Fibroblast of the conjunctiva (primary cell): ENCODE measurements at regions not wholly inside any gene's neighbourhood (a gene's known extent, or its start where the extent isn't known, plus 50 kb on each side); places are given as distances from the start of the nearest gene placed in this dataset.

Experiments
- DNase-seq: peaks from one replicate; pipeline ENCODE4 v3.0.0-alpha.2; 2010; ENCODE audit warnings: low read depth

DNA sequence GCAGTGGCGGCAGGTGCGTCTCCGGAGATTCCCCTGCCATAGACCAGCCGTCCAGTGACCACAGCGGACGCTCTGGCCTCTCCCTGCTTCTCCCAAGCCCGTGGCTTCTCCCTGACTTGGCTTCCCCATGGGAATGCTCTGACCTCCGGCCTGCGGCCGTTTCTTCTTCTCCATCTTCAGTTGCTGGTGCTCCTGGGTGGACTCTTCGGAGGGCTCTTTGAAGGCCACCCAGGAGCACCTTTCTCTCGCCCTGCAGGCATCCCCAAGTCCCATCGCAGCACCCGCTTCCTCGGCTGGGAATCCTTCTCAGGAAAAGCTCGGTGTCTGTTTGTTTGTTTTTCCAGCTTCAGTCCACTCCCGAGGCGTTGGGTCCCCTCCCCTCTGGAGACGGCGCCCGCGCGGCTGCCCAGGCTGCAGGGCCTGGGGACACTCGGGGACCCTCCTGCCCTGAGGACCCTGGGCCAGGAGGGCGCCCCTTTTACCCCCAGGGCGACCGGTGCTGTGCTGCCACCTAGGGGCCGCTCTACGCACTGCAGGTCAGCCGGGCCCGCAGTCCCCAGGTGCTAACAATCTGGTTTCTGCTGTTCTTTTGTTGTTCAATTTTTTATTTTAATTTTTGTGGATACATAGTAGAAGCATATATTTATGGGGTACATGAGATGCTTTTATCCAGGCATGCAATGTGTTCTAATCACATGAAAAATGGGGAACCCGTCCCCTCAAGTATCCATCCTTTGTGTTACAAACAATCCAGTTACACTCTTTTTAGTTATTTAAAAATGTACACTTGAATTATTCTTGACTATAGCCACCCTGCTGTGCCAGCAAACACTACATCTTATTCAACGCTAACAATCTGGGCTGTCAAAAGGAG lies 197.9 kb upstream of the ADAMTS16 start:
- DNase-seq = no peak

DNA sequence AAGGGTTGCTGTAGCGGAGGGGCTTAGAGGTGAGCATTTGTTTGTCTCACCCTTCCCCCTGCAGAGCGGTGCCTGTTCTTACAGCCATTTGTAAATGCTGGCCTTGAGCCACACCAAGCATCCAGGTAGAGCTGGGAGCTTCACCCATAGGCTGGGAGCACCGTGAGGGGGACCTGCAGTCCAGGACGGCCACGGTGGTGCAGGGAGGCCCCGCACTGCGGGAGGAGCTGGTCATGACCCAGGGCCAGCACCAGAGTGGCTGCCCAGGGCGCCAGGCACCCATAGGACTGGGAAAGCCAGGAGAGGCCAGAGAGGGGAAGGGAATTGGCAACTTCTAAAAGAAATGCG lies 197.3 kb upstream of the ADAMTS16 start:
- no peak for DNase-seq

DNA sequence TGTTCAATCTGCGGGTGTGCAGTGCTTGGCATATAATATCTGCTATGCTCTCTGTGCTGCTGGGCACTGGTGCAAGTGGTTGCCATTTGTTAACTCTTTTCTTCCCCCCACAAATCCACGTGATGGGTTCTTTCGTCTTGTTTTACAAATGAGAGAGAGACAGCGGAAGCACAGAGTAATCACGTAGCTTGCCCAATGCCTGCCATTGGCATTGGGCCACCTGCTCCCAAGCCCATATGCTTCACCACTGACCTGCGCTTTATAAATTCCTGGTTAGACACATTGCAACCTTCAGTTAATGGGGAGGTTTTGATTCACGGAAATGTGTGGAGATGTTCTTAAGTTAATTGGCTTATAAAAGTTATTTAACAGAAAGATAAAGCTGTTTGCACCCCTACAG lies 194.8 kb upstream of the ADAMTS16 start:
- no peak for DNase-seq

DNA sequence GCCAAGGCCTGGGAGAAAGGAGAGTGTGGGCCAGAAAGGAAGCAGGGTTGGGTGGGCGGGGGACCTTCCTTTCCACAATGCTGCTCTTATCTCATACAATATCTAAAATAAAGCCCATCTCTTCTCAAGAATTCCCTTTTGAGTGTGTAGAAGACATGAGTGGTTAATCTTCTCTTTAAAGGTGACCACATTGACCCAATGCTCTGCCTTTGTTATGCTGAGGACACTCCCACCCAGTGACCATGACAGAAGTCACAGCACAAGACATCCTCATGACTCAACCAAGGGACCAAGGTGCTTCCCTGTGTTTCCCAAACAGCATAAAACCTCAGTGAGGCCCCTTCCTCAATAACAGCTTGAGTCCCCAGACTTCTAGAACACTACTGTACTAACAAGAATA lies 193.0 kb upstream of the ADAMTS16 start:
- no peak for DNase-seq

DNA sequence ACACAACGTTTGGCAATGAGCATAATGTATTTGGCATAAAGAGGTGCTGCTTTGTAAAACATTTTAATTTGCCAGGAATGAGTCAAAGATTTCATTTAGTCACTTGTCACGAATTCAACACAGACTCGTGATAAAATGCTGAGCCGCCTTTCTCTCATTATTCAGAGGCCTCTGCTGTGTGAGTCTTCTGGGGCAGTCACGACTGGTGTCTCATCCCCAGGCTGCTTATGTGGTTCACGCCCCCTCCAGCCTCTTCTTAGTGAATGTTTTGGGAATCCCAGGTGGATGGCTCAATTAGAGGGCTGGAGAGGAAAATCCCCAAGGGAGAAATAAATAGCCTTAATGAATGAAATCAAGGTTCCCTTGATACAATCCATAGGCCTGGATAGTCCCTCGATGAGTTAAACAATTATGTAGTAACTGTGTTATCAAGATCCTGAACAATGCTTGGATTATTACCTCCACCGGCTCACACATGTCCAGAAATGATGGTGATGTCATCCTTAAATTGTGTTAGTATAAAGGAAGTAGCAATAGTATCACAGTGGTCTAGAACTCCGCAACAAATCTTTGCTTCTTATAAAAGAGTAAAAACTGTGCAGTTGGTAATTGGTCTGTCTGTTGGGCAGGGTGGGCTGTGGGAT lies 192.1 kb upstream of the ADAMTS16 start:
- no peak for DNase-seq

DNA sequence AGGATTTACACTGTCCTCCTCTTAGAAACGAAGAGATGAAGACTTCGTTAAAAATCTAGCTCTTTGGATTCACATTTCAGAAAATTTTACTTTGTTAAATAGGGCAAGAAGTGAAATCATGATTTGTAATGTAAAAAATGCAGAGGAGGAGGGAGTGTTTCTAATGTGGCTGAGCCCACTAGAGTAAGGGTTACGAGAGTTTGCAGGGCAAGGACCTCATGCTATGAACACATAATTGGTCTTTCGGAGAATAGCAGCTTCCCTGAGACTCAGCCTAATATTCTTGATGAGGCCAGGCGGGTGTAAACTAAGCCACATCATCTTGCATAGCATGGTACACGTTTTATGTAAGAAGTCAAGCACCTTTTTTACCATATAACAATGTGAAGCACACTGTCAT lies 191.0 kb upstream of the ADAMTS16 start:
- DNase-seq = no peak

DNA sequence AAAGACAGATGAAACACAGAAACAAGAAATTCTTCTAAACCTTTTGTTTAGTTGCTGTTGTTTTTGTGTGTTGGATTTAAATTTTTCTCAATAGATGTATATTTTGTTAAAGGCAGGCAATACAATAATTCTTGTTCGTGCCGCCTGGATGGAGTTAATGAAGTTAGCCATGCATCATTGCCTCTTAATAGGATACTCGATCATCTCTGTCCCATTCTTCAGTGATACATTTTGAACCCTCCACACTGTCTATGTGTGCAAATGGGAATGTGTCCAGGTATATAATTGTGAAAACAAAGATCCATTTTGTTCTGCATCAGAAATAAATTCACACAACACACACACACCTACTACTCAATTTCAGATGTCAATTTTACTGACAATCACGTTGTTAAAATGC lies 186.6 kb upstream of the ADAMTS16 start:
- no peak for DNase-seq

DNA sequence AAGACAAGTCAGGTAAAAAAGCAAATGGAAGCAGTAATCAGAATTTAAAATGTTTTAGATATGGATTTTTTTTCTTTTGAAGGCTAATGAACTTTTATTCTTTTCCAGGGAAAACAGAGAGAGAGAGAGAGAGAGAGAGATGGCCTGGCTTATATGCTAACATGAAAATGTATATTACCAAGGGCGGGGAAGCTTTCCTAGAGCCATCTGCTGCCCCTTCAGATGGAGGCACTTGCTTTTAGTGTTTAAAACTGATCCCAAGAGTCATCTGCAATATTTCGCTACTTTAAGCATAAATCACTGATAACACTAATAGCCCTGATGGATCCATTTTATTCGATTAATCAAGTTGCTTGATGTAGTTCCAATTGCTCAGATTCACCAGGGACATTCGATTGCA lies 186.1 kb upstream of the ADAMTS16 start:
- DNase-seq = no peak

DNA sequence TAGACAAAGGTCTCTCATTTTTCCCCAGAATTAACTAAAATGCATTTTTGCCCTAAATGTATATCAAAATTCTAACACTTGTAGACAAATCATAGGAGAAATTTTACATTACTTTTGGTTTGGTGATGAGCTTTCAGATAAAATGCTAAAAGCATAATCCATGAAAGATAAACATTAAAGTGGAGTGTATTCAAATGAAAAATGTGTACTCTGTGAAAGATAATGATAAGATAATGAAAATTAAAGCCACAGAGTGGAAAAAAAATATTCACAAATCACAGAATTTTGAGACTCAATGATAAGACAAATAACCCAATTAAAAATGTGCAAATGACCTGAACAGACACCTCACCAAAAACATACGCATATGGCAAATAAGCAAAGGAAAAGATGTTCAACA lies 176.9 kb upstream of the ADAMTS16 start:
- no peak for DNase-seq

DNA sequence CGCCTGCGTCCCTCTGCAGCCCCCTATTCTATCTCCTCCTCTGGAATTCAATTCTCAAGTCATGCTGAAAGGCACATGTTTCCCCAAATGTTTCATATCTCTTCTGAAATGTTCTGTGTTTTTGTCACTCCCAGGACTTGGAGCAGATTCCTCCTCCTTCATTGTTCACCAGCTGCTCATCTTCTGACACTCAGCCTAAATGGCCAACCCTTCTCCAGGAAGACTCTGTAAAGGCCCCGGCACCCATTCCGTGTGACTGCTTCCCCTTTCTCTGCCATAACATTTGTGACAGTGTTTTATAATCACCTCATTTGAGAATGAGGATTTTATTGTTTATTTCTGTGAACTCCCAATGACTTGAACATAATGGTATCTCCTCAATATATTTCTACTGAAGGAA lies 170.8 kb upstream of the ADAMTS16 start:
- DNase-seq = no peak

DNA sequence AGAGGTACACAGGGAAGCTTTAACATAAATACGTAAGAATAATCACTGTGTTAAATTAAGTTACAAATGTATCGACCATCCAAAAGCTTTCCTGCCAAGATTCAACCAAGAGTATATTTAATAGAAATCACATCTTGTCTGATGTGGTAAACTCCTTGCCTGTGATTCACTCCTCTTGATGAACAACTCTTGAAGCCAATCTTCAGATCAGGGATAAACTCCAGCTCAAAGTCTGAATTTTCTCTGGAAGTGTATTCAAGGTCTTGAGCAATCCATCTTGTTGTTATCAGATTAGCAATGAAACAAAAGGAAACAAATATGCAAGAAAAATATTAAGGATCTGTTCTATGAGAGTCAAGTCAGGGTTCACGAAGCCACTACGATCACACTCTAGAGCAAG lies 170.0 kb upstream of the ADAMTS16 start:
- no peak for DNase-seq

DNA sequence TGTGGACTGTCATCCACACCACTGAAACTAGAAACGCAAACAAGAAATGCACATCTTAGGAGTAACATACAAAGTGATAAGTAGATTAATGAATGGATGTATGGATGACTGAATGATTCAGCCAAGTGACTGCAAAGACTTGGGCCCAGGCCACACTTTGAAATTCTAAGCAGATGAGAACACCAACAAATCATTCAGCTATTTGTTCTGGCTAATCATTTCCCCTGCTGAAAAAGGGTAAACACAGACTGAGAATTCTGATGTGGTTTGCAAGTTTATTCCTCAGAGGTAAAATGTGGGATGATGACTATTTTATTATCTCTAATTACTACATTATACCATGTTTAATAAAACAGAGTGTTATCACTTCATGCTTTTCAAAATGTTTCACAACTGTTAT lies 163.2 kb upstream of the ADAMTS16 start:
- DNase-seq = no peak

DNA sequence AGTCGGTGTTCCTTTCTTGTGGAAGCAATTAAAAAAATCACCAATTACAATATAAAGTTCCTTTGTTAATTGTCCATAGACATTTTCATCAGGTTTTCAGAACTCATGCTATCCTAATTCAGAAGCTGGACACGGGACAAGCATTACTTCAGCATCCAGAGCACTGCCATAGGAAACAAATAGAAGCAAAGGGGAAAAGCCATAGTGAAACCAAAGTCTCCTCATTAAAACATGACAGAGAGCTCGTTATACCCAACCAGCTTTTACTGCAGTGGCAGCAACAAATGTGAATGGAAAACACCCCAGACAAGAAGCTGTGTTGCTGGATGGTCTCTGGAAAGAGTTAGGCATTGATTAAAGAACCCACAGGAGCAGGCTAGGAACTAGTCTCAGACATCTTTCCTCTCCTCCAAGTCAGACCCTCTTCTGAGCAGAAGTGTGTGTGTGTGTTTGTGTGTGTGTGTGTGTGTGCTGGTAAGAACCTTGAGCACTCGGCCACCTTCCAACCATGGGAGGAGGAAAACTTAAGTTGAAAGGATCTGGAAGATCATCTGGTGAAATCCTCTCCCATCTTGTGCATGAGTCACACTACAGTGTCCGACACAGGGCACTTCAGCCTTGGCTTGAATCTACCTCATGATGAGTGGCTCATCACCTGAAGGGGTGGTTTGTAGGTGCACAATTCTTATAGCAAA lies 162.6 kb upstream of the ADAMTS16 start:
- DNase-seq = no peak

DNA sequence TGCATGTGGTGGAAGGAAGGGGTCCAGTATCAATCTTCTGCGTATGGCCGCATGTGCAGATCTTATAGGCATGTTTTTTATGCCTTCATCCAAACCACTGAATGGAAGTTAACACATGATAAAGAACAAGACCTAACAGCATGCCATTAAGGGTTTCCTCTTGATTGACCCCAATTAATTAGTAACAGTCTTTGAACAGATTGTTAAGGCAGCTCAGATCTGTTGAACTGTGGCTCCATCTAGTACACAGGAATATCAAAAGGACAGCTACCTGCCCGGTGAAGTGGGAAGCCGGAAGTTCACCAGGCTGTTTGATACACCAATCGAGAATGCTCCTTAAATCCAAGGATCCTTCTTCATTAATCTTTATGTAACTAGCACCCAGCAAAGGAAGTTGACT lies 159.9 kb upstream of the ADAMTS16 start:
- DNase-seq = no peak

DNA sequence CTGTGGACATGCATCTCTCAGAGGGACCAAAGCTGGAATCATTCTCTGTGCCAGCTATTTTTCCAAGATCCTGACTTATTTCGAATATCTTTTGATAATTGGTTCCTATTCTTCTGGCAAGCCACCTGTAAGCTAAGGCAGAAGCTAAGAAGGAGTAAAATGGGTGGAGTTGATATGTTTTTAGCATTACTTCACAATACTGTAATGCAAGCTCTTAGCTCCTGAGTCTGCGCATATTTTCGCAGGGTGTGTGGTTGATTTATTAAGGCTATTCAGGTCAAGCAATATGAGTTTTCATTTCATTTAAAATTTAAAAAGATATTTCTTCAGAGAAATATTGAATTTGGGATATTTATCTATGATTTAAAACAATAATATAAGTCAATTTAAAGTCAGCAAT lies 158.5 kb upstream of the ADAMTS16 start:
- no peak for DNase-seq

DNA sequence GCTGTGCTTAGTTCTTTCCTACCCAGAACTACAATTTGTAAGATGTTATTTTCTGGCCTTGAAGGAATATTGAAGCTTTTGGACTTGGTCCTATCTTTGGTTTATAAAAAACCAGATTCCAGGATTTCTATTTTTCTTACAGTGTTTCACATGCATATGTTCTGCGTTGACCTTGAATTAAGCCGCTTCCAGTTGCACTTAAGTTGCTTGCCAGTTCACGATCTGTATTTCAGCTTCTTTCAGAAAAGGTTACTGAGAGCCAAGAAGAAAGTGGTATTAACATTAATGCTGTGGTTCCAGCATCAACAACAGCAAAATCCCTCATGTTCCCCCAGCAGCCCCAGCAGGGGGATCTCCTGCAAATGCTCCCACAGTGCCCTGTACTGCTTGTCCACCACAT lies 156.4 kb upstream of the ADAMTS16 start:
- DNase-seq = no peak

DNA sequence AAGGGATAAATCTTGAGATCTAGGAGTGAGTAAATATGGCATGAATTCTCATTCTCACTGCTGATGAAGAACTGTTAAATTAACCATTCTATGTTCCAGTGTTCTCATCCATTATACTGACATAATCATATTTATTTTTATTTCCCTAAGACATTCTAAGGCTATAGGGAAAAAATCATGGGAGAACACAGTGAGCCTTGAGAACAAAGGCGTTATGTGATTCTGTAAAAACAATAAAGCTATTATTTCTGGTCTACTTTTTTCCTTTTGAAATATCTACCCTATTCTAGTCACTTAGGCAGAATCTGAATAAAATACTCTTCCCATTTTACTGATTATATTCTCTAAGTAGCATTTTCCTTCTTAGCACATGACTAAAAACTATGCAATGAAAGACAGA lies 155.7 kb upstream of the ADAMTS16 start:
- DNase-seq = no peak

DNA sequence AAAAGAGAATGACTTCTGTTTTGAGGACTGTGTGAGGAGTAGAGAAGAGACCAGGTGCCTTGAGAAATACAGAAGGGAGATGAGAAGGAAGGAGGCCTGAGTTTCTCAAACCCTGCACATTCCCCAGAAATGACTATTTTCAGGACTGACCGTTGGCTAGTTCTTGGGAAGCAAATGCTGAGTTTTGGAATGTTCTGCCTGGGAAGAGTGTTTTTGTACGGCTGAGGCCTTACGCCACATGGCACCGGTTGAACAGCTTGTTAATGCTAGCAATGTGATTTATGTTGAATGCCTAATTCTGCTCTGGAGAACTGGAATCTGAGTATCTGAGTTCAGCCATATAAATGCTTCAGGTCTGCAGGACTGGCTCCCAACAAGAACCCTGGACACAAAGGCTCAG lies 152.7 kb upstream of the ADAMTS16 start:
- DNase-seq = no peak

DNA sequence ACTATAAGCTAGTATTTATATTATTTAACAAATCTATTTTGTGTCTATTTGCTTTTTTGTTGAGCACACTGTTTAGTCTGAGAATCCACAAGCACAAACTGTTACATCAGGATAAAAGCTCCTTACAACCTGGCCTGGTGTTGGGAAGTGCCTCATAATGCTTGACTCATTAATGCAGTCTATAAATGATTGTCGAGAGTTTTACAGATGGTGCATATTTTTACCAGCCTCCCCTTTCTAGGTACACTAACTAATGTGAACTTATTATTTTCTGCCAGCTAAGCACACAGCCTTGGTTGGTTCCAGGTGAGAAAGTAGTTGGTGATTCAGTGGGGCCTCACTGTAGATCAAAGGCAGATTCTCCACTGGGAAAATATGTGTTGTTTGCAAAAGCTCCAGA lies 151.0 kb upstream of the ADAMTS16 start:
- no peak for DNase-seq

DNA sequence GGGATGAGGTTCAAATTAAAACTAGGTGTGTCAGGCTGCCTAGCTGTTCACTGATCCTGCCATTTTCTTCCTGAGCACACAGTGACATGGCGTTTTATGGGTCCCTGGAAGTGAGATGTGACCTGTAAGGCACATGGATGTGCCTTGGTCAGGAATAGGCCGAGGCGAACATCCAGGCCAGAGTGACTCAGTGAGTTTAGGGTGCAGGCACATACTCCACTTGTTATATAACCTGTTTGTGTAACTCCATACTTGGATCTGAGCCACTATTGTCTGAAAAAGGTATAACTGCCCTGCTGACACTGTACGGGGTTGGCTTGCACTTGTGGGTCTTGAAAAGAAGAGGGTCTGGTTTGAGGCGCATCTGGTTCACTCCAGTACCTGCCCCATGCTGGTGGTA lies 150.1 kb upstream of the ADAMTS16 start:
- DNase-seq = no peak

DNA sequence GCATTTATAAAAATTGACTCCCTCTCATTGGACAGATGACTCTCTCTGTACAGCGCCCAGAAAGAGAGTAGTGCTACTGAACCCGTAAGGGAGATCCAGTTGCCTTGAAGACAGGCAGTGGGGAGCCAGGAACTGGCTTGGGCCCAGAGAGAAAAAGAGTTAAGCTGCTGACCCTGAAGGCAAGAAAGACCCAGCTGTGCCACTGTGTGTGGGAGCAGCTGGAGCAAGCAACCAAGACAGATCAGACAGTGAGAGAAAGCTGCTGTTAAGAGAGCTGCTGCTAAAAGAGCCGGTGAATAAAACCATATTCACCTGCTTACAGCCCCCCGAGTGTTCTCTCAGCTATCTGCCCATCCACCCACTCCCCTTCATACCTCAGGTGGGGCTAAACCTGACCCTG lies 149.7 kb upstream of the ADAMTS16 start:
- DNase-seq = no peak

DNA sequence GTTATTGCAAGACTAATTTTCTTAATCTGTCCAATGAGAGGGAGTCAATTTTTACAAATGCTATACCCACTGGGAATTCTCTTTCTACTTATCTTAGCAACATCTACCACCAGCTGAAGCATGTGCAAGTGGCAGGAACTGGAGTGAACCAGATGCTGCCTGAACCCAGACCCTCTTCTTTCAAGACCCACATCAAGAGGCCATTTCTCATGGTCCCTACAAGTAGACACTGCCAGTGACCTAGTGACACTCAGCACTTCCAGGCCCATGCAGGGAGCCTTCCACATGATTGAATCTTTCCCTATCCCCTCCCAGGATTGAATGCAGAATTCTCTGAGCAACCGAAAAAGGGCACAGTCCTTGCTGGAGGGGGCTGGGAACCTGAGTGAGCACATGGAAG lies 148.2 kb upstream of the ADAMTS16 start:
- DNase-seq = no peak

DNA sequence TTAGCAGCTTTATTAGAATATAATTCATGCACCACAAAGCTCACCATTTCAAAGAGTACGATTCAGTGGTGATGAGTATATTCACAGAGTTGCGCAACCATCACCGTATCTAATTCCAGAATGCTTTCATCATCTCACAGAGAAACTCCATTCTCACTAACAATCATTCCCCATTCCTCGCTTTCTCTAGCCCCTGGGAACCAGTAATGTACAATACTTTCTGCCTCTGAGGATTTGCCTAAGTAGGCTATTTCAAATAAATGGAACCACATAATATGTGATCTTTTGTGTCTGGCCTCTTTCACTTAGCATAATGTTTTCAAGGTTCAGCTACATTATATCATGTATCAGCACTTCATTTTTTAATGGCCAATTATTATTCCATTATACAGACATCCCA lies 145.1 kb upstream of the ADAMTS16 start:
- DNase-seq = no peak
